Testis (tissue), 2 donors: ENCODE measurements at regions not wholly inside any gene's neighbourhood (a gene's known extent, or its start where the extent isn't known, plus 50 kb on each side); places are given as distances from the start of the nearest gene placed in this dataset.
"Not testable (repeated sequence)": the region's sequence is repeated elsewhere in the genome, so short reads cannot be mapped to it uniquely, and the experiment has no call there.

ENCODE experiments used
- POLR2A ChIP-seq: fragments of 450-650 bp; IDR thresholded peaks from one replicate; pipeline ENCODE4 v1.6.1; 2017; ENCODE audit warnings: antibody characterized with exemption, mild to moderate bottlenecking, moderate library complexity
- TF ChIP-seq, protein P1 (sequence below), 3 experiments: fragments of 450-650 bp in 2 of 3; fragments of 200-600 bp in 1 of 3; sonication (generic) in 1 of 3; IDR thresholded peaks; one replicate each; pipeline ENCODE4 v1.5.1; 2016 to 2019; ENCODE audit warnings: antibody characterized with exemption in 3 of 3, mild to moderate bottlenecking in 2 of 3, moderate library complexity in 1 of 3

DNA sequence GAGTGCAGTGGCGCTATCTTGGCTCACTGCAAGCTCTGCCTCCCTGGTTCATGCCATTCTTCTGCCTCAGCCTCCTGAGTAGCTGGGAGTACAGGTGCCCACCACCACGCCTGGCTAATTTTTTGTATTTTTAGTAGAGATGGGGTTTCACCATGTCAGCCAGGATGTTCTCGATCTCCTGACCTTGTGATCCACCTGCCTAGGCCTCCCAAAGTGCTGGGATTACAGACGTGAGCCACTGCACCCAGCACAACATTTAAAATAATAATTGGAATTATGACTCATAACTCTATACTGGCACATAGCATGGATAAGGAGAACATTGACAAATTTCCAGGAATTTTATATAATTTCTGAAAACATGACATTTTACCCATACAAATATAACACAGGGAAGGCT is 54.2 kb downstream of the DBET start:
- TF ChIP-seq, protein P1, sequence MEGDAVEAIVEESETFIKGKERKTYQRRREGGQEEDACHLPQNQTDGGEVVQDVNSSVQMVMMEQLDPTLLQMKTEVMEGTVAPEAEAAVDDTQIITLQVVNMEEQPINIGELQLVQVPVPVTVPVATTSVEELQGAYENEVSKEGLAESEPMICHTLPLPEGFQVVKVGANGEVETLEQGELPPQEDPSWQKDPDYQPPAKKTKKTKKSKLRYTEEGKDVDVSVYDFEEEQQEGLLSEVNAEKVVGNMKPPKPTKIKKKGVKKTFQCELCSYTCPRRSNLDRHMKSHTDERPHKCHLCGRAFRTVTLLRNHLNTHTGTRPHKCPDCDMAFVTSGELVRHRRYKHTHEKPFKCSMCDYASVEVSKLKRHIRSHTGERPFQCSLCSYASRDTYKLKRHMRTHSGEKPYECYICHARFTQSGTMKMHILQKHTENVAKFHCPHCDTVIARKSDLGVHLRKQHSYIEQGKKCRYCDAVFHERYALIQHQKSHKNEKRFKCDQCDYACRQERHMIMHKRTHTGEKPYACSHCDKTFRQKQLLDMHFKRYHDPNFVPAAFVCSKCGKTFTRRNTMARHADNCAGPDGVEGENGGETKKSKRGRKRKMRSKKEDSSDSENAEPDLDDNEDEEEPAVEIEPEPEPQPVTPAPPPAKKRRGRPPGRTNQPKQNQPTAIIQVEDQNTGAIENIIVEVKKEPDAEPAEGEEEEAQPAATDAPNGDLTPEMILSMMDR (IDR thresholded peaks at IDR 0.05) = not testable (repeated sequence)
- TF ChIP-seq POLR2A = not testable (repeated sequence)
